ENCODE measurements at regions not wholly inside any gene's neighbourhood (a gene's known extent, or its start where the extent isn't known, plus 50 kb on each side); places are given as distances from the start of the nearest gene placed in this dataset.

- TF ChIP-seq CTCF (IDR thresholded peaks at IDR 0.05): no peak
- no peak for TF ChIP-seq POLR2A (IDR thresholded peaks at IDR 0.05)
- WGBS (ENCODE audit: insufficient coverage, low coverage, low lambda C conversion rate, missing lambda C conversion rate): 75% methylated on average over 5 of the region's 8 CpGs
- H3K27me3 ChIP-seq: no peaks in the 10 kb centered on the region
- intact Hi-C loops (cut with DNase I): no loop called here
- no peaks in the 10 kb centered on the region for H3K36me3 ChIP-seq
- no peak for ATAC-seq
- H3K27ac ChIP-seq: no peak overlapping the region
- no peak overlapping the region for H3K4me3 ChIP-seq
- no peaks in the 10 kb centered on the region for H3K9me3 ChIP-seq
- DNase-seq: no peak
- H3K4me1 ChIP-seq: no peaks in the 10 kb centered on the region
Measured at GRCh38 chr5:105145152-105145551, 1582.6 kb upstream of the NUDT12 start.

GRCh38 chr5:105134328-105134727, 1571.7 kb upstream of the NUDT12 start:
- TF ChIP-seq POLR2A (IDR thresholded peaks at IDR 0.05) (no peak), CTCF (IDR thresholded peaks at IDR 0.05) (no peak)
- Histone ChIP-seq H3K4me3 (no peak overlapping the region), H3K27me3 (no peaks in the 10 kb centered on the region), H3K4me1 (peaks cover 0 to 11% (median 0%) of the 10 kb centered on the region in 4 donors), H3K27ac (no peak overlapping the region), H3K36me3 (no peaks in the 10 kb centered on the region), H3K9me3 (no peaks in the 10 kb centered on the region)
- peak; percentile 59 to 83 (median 74) for ATAC-seq
- intact Hi-C loops (cut with DNase I): no loop called here
- no peak for DNase-seq

- TF ChIP-seq POLR2A (IDR thresholded peaks at IDR 0.05) (no peak), CTCF (IDR thresholded peaks at IDR 0.05) (no peak)
- no peak for DNase-seq
- Histone ChIP-seq H3K4me1 (peaks cover 0 to 11% (median 0%) of the 10 kb centered on the region in 4 donors), H3K9me3 (no peaks in the 10 kb centered on the region), H3K36me3 (no peaks in the 10 kb centered on the region), H3K27ac (no peak overlapping the region), H3K4me3 (no peak overlapping the region), H3K27me3 (no peaks in the 10 kb centered on the region)
- no peak for ATAC-seq
- intact Hi-C loops (cut with DNase I): no loop called here
- 86% methylated on average over 3 of the region's 3 CpGs for WGBS (ENCODE audit: insufficient coverage, low coverage, low lambda C conversion rate, missing lambda C conversion rate)
Measured at GRCh38 chr5:105133087-105133486, 1570.5 kb upstream of the NUDT12 start.

GRCh38 chr5:105132581-105132980, 1570.0 kb upstream of the NUDT12 start:
- 67% methylated on average over 1 of the region's 1 CpG for WGBS (ENCODE audit: insufficient coverage, low coverage, low lambda C conversion rate, missing lambda C conversion rate)
- H3K4me1 ChIP-seq: peaks cover 0 to 11% (median 0%) of the 10 kb centered on the region in 4 donors
- no peak for DNase-seq
- no peaks in the 10 kb centered on the region for H3K36me3 ChIP-seq
- intact Hi-C loops (cut with DNase I): no loop called here
- no peaks in the 10 kb centered on the region for H3K9me3 ChIP-seq
- TF ChIP-seq CTCF (IDR thresholded peaks at IDR 0.05) (no peak), POLR2A (IDR thresholded peaks at IDR 0.05) (no peak)
- ATAC-seq: no peak
- no peaks in the 10 kb centered on the region for H3K27me3 ChIP-seq
- no peak overlapping the region for H3K27ac ChIP-seq
- no peak overlapping the region for H3K4me3 ChIP-seq

GRCh38 chr5:105131045-105131444, 1568.5 kb upstream of the NUDT12 start:
- intact Hi-C loops (cut with DNase I): no loop called here
- H3K36me3 ChIP-seq: no peaks in the 10 kb centered on the region
- no peaks in the 10 kb centered on the region for H3K9me3 ChIP-seq
- WGBS (ENCODE audit: insufficient coverage, low coverage, low lambda C conversion rate, missing lambda C conversion rate): 89% methylated on average over 3 of the region's 3 CpGs
- DNase-seq (no peak), ATAC-seq (no peak)
- H3K4me3 ChIP-seq: no peak overlapping the region
- TF ChIP-seq CTCF (IDR thresholded peaks at IDR 0.05) (no peak), POLR2A (IDR thresholded peaks at IDR 0.05) (no peak)
- no peaks in the 10 kb centered on the region for H3K27me3 ChIP-seq
- peaks cover 0 to 11% (median 0%) of the 10 kb centered on the region in 4 donors for H3K4me1 ChIP-seq
- H3K27ac ChIP-seq: no peak overlapping the region

All from right lobe of liver (tissue), 6 donors.